HK-2 (cell line): ENCODE measurements at regions not wholly inside any gene's neighbourhood (a gene's known extent, or its start where the extent isn't known, plus 50 kb on each side); places are given as distances from the start of the nearest gene placed in this dataset.
"Not testable (repeated sequence)": the region's sequence is repeated elsewhere in the genome, so short reads cannot be mapped to it uniquely, and the experiment has no call there.

Experiments used
- DNase-seq: peaks from one replicate; pipeline ENCODE4 v3.0.0-alpha.2; 2018; ENCODE audit not compliant: unreplicated experiment

- DNase-seq = not testable (repeated sequence)
Measured at GRCh38 chr1:144516172-144516571, 54.7 kb upstream of the NBPF15 start.

- DNase-seq = not testable (repeated sequence)
Measured at GRCh38 chr1:144516906-144517305, 55.4 kb upstream of the NBPF15 start.

GRCh38 chr1:144518439-144518838 lies 57.0 kb upstream of the NBPF15 start:
- DNase-seq = not testable (repeated sequence)

GRCh38 chr1:144519528-144520189 lies 58.2 kb upstream of the NBPF15 start:
- DNase-seq = not testable (repeated sequence)

- peak; percentile 37 for DNase-seq
Measured at GRCh38 chr1:144523661-144524407, 62.4 kb upstream of the NBPF15 start.

GRCh38 chr1:144532156-144532607 lies 60.5 kb upstream of the PPIAL4F start:
- not testable (repeated sequence) for DNase-seq

- DNase-seq = not testable (repeated sequence)
Measured at GRCh38 chr1:144533480-144533879, 59.2 kb upstream of the PPIAL4F start.

GRCh38 chr1:144534286-144534685 lies 58.4 kb upstream of the PPIAL4F start:
- not testable (repeated sequence) for DNase-seq

GRCh38 chr1:144536677-144537076 lies 56.0 kb upstream of the PPIAL4F start:
- DNase-seq = not testable (repeated sequence)

GRCh38 chr1:144537234-144537633 lies 55.5 kb upstream of the PPIAL4F start:
- not testable (repeated sequence) for DNase-seq

- DNase-seq = not testable (repeated sequence)
Measured at GRCh38 chr1:144538736-144539135, 54.0 kb upstream of the PPIAL4F start.

GRCh38 chr1:144539191-144539960 lies 53.3 kb upstream of the PPIAL4F start:
- not testable (repeated sequence) for DNase-seq
